ENCODE measurements at regions not wholly inside any gene's neighbourhood (a gene's known extent, or its start where the extent isn't known, plus 50 kb on each side); places are given as distances from the start of the nearest gene placed in this dataset.

DNA sequence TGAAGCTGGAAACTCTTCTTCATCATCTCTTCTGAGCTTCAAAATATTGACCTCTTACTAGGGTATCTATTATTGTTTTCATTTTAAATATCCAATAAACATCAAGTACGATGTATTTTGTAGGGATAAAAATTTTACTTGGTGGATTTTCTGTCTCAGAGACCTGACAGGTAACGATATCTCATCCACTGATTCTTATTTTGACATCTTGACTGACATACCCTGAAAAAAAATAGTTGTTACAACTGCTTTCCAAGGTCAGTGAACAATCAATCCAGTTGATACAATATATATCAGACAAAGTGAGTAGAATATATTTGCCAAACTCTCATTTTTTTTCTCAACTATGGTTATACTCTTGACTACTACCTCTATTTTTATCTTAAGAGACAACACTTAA lies 963.7 kb upstream of the CDH2 start:
- no peak overlapping the region for H3K4me3 ChIP-seq
- H3K27ac ChIP-seq (ENCODE audit: control insufficient read depth, insufficient read depth) = no peak overlapping the region
- ATAC-seq (no peak), FAIRE-seq (no peak), DNase-seq (ENCODE audit: low read depth, low spot score) (no peak)
- no peaks in the 10 kb centered on the region for H4K20me1 ChIP-seq (ENCODE audit: control insufficient read depth, insufficient read depth)
- no peaks in the 10 kb centered on the region for H3K79me2 ChIP-seq (ENCODE audit: control insufficient read depth, insufficient read depth, low read length)
- CTCF ChIA-PET = interaction anchor here (1.3 kb wide), 1 partner anchor 13 kb away, joined by 3 read pairs; no protein-coding TSS in a partner anchor
- no peaks in the 10 kb centered on the region for H3K9me3 ChIP-seq (replicated peaks; ENCODE audit: control insufficient read depth, insufficient read depth, low read length)
- no peaks in the 10 kb centered on the region for H3K36me3 ChIP-seq (ENCODE audit: control insufficient read depth in 2 of 2, insufficient read depth in 2 of 2, low read length in 1 of 2)
- no TSS peak for BruUV-seq (replicated peaks)
- H3K4me2 ChIP-seq (ENCODE audit: control insufficient read depth, insufficient read depth) = no peak overlapping the region
- SMC1A ChIA-PET (ENCODE audit: uncharacterized antibody, unreplicated experiment) = no interaction called here
- intact Hi-C loops (cut with micrococcal nuclease; ENCODE audit: unreplicated experiment) = no loop called here
- H3K27me3 ChIP-seq (replicated peaks in 1 of 2; ENCODE audit: control insufficient read depth in 2 of 2, insufficient read depth in 2 of 2, low read length in 1 of 2) = no peaks in the 10 kb centered on the region
- H3K4me1 ChIP-seq (ENCODE audit: control insufficient read depth, insufficient read depth, low read length) = no peaks in the 10 kb centered on the region
- RAD21 ChIA-PET (ENCODE audit: unreplicated experiment) = no interaction called here
- 0% methylated on average over 2 of the region's 2 CpGs for WGBS (ENCODE audit: insufficient coverage, insufficient replicate concordance, low lambda C conversion rate, missing lambda C conversion rate)
- no peak overlapping the region for H2AFZ ChIP-seq (ENCODE audit: control insufficient read depth, low read depth, low read length)
- in situ Hi-C loops (cut with MboI) = no loop called here
- POLR2A ChIA-PET = no interaction called here
- H3K9ac ChIP-seq (ENCODE audit: control insufficient read depth, insufficient read depth, low read length) = no peak overlapping the region
- no peak for TF ChIP-seq CEBPB (IDR thresholded peaks at IDR 0.05; ENCODE audit: borderline replicate concordance in 1 of 2, low read depth in 2 of 2, low read length in 2 of 2)
- no peak for TF ChIP-seq NFIC (IDR thresholded peaks at IDR 0.05; ENCODE audit: low read depth, low read length)
- no peak for TF ChIP-seq RB1 (IDR thresholded peaks at IDR 0.05; ENCODE audit: borderline replicate concordance)
- no peak for TF ChIP-seq STAT3 (IDR thresholded peaks at IDR 0.05; ENCODE audit: low read depth, low read length)
- no peak for TF ChIP-seq TCF12 (IDR thresholded peaks at IDR 0.05; ENCODE audit: low read depth, low read length)
- TF ChIP-seq ZBED1 (IDR thresholded peaks at IDR 0.05; ENCODE audit: borderline replicate concordance) = no peak
- TF ChIP-seq MTA3 (IDR thresholded peaks at IDR 0.05; ENCODE audit: borderline replicate concordance, low read length) = no peak
- no peak for TF ChIP-seq KLF5 (IDR thresholded peaks at IDR 0.05; ENCODE audit: partially characterized antibody)
- no peak for TF ChIP-seq CHD4 (IDR thresholded peaks at IDR 0.05)
- TF ChIP-seq, protein P1, sequence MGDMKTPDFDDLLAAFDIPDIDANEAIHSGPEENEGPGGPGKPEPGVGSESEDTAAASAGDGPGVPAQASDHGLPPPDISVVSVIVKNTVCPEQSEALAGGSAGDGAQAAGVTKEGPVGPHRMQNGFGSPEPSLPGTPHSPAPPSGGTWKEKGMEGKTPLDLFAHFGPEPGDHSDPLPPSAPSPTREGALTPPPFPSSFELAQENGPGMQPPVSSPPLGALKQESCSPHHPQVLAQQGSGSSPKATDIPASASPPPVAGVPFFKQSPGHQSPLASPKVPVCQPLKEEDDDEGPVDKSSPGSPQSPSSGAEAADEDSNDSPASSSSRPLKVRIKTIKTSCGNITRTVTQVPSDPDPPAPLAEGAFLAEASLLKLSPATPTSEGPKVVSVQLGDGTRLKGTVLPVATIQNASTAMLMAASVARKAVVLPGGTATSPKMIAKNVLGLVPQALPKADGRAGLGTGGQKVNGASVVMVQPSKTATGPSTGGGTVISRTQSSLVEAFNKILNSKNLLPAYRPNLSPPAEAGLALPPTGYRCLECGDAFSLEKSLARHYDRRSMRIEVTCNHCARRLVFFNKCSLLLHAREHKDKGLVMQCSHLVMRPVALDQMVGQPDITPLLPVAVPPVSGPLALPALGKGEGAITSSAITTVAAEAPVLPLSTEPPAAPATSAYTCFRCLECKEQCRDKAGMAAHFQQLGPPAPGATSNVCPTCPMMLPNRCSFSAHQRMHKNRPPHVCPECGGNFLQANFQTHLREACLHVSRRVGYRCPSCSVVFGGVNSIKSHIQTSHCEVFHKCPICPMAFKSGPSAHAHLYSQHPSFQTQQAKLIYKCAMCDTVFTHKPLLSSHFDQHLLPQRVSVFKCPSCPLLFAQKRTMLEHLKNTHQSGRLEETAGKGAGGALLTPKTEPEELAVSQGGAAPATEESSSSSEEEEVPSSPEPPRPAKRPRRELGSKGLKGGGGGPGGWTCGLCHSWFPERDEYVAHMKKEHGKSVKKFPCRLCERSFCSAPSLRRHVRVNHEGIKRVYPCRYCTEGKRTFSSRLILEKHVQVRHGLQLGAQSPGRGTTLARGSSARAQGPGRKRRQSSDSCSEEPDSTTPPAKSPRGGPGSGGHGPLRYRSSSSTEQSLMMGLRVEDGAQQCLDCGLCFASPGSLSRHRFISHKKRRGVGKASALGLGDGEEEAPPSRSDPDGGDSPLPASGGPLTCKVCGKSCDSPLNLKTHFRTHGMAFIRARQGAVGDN (IDR thresholded peaks at IDR 0.05) = no peak
- no peak for TF ChIP-seq IRF4 (IDR thresholded peaks at IDR 0.05; ENCODE audit: low read depth, low read length)
- no peak for TF ChIP-seq ETV6 (conservative IDR thresholded peaks at IDR 0.05 in 1 of 2, IDR thresholded peaks at IDR 0.05 in 1 of 2; ENCODE audit: borderline replicate concordance in 1 of 2, low read depth in 1 of 2)
- no peak for TF ChIP-seq SUZ12 (IDR thresholded peaks at IDR 0.05; ENCODE audit: unreplicated experiment)
- TF ChIP-seq, protein P2, sequence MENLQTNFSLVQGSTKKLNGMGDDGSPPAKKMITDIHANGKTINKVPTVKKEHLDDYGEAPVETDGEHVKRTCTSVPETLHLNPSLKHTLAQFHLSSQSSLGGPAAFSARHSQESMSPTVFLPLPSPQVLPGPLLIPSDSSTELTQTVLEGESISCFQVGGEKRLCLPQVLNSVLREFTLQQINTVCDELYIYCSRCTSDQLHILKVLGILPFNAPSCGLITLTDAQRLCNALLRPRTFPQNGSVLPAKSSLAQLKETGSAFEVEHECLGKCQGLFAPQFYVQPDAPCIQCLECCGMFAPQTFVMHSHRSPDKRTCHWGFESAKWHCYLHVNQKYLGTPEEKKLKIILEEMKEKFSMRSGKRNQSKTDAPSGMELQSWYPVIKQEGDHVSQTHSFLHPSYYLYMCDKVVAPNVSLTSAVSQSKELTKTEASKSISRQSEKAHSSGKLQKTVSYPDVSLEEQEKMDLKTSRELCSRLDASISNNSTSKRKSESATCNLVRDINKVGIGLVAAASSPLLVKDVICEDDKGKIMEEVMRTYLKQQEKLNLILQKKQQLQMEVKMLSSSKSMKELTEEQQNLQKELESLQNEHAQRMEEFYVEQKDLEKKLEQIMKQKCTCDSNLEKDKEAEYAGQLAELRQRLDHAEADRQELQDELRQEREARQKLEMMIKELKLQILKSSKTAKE (IDR thresholded peaks at IDR 0.05; ENCODE audit: low read depth, poor library complexity, severe bottlenecking) = no peak
- no peak for TF ChIP-seq HCFC1 (IDR thresholded peaks at IDR 0.05; ENCODE audit: low read length)
- TF ChIP-seq, protein P3, sequence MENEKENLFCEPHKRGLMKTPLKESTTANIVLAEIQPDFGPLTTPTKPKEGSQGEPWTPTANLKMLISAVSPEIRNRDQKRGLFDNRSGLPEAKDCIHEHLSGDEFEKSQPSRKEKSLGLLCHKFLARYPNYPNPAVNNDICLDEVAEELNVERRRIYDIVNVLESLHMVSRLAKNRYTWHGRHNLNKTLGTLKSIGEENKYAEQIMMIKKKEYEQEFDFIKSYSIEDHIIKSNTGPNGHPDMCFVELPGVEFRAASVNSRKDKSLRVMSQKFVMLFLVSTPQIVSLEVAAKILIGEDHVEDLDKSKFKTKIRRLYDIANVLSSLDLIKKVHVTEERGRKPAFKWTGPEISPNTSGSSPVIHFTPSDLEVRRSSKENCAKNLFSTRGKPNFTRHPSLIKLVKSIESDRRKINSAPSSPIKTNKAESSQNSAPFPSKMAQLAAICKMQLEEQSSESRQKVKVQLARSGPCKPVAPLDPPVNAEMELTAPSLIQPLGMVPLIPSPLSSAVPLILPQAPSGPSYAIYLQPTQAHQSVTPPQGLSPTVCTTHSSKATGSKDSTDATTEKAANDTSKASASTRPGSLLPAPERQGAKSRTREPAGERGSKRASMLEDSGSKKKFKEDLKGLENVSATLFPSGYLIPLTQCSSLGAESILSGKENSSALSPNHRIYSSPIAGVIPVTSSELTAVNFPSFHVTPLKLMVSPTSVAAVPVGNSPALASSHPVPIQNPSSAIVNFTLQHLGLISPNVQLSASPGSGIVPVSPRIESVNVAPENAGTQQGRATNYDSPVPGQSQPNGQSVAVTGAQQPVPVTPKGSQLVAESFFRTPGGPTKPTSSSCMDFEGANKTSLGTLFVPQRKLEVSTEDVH (IDR thresholded peaks at IDR 0.05; ENCODE audit: low read depth, partially characterized antibody) = no peak
- TF ChIP-seq TARDBP (IDR thresholded peaks at IDR 0.05; ENCODE audit: borderline replicate concordance) = no peak
- no peak for TF ChIP-seq CHD2 (IDR thresholded peaks at IDR 0.05; ENCODE audit: borderline replicate concordance, low read depth, low read length)
